OCI-LY3 (cell line): ENCODE measurements at regions not wholly inside any gene's neighbourhood (a gene's known extent, or its start where the extent isn't known, plus 50 kb on each side); places are given as distances from the start of the nearest gene placed in this dataset.

ENCODE experiments used
- H2AFZ ChIP-seq: fragments of 200-600, 300-600 bp; shearing (Covaris generic); 2 replicates; pipeline ENCODE4 v1.6.0; 2014; ENCODE audit warnings: antibody characterized with exemption, low read depth, low read length
- H3K27ac ChIP-seq: fragments of 200-600, 300-600 bp; sonication (generic); 2 replicates; pipeline ENCODE4 v1.5.1; 2014; ENCODE audit warnings: mild to moderate bottlenecking, low read length, moderate library complexity, mixed read lengths
- H3K27me3 ChIP-seq: fragments of 200-600, 300-600 bp; sonication (generic); 2 replicates; pipeline ENCODE4 v1.6.1; 2014; ENCODE audit warnings: low read depth, low read length, mixed read lengths
- H3K36me3 ChIP-seq: fragments of 200-600, 300-600 bp; sonication (generic); replicated peaks from 2 replicates; pipeline ENCODE3; 2014; ENCODE audit warnings: low read depth, low read length, mixed read lengths
- H3K4me1 ChIP-seq: fragments of 300-600, 200-600 bp; sonication (generic); 2 replicates; pipeline ENCODE4 v1.6.1; 2014; ENCODE audit warnings: low read length, mixed read lengths
- H3K4me2 ChIP-seq: fragments of 200-600, 300-600 bp; sonication (generic); 2 replicates; pipeline ENCODE4 v1.6.1; 2014; ENCODE audit warnings: low read length, mixed read lengths
- H3K4me3 ChIP-seq: fragments of 300-600, 200-600 bp; sonication (generic); 2 replicates; pipeline ENCODE4 v1.5.1; 2014; ENCODE audit warnings: antibody characterized with exemption, mild to moderate bottlenecking, low read length, moderate library complexity
- H3K79me2 ChIP-seq: fragments of 300-600, 200-600 bp; shearing (Covaris generic); 2 replicates; pipeline ENCODE4 v1.6.1; 2014; ENCODE audit warnings: mild to moderate bottlenecking, low read length, mixed read lengths
- H3K9ac ChIP-seq: fragments of 300-600, 200-600 bp; shearing (Covaris generic); 2 replicates; pipeline ENCODE4 v1.6.0; 2014; ENCODE audit warnings: mild to moderate bottlenecking, low read length, moderate library complexity
- H3K9me3 ChIP-seq: fragments of 200-600, 300-600 bp; shearing (Covaris generic); 2 replicates; pipeline ENCODE4 v1.6.1; 2014; ENCODE audit warnings: low read length, mixed read lengths; ENCODE audit not compliant: insufficient read depth
- H4K20me1 ChIP-seq: fragments of 200-600, 300-600 bp; sonication (generic); 2 replicates; pipeline ENCODE4 v1.6.1; 2016; ENCODE audit warnings: low read length, mixed read lengths; ENCODE audit not compliant: insufficient read depth
- EZH2phosphoT487 ChIP-seq: fragments of 200-600 bp; shearing (Covaris generic); IDR thresholded peaks from 2 replicates; pipeline ENCODE4 v1.6.1; 2018; ENCODE audit warnings: antibody characterized with exemption, mixed run types, low read depth
- TF ChIP-seq, protein P1 (sequence below): fragments of 200-600, 300-600 bp; sonication (generic); IDR thresholded peaks from 2 replicates; pipeline ENCODE4 v1.5.1; 2014; ENCODE audit warnings: antibody characterized with exemption, low read length, low read depth

DNA sequence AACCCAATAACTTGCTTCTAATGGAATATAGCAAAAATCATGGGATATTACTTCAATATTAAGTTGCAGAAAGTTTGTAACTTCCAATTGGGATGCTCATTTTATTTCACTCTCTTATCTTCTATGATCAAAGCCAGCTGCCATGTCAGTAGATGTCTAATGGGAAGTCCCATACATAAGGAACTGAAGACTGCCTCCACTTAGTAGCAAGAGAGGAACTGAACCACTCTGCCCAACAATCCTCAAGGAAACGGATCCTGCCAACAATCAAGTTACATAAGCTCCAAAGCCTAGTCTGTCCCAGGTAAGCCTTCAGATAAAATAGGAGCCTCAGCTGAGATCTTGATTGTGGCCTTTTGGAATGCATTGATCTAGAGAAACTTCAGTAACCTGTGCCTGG, 431.5 kb upstream of the PCDH15 start:
- Histone ChIP-seq H3K4me3 (peak overlapping the region; percentile 77), H3K9ac (peak overlapping the region; percentile 40; the same call in 1 of the 2 replicates), H3K36me3 (no peaks in the 10 kb centered on the region), H3K27ac (no peak overlapping the region), H2AFZ (peak overlapping the region; percentile 98), H3K79me2 (no peaks in the 10 kb centered on the region), H3K9me3 (no peaks in the 10 kb centered on the region), H3K4me1 (peaks cover 12% of the 10 kb centered on the region), H4K20me1 (no peaks in the 10 kb centered on the region), H3K4me2 (peak overlapping the region; percentile 85), H3K27me3 (no peaks in the 10 kb centered on the region)
- TF ChIP-seq, protein P1, sequence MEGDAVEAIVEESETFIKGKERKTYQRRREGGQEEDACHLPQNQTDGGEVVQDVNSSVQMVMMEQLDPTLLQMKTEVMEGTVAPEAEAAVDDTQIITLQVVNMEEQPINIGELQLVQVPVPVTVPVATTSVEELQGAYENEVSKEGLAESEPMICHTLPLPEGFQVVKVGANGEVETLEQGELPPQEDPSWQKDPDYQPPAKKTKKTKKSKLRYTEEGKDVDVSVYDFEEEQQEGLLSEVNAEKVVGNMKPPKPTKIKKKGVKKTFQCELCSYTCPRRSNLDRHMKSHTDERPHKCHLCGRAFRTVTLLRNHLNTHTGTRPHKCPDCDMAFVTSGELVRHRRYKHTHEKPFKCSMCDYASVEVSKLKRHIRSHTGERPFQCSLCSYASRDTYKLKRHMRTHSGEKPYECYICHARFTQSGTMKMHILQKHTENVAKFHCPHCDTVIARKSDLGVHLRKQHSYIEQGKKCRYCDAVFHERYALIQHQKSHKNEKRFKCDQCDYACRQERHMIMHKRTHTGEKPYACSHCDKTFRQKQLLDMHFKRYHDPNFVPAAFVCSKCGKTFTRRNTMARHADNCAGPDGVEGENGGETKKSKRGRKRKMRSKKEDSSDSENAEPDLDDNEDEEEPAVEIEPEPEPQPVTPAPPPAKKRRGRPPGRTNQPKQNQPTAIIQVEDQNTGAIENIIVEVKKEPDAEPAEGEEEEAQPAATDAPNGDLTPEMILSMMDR = no peak
- TF ChIP-seq EZH2phosphoT487 = no peak

DNA sequence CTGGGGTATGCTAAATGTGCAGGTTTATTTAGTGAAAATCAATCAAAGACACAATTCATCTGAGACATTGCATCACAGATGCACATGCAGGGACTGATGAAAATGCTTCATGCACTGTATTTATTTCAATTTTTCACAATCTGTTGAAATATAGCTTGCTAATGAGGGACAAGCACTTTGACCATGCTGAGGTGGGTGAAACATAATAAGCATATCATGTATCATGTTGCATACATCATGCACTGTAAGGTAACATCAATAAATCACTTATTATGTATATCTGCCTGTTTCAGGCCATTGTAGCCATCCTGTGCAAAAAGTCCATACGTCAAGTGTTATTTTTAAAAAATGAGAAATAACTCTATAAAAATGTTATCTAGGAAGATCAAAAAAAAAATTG, 426.9 kb upstream of the PCDH15 start:
- Histone ChIP-seq H3K27ac (no peak overlapping the region), H3K9ac (no peak overlapping the region), H3K9me3 (no peaks in the 10 kb centered on the region), H3K4me2 (no peak overlapping the region), H3K36me3 (no peaks in the 10 kb centered on the region), H2AFZ (no peak overlapping the region), H3K27me3 (no peaks in the 10 kb centered on the region), H4K20me1 (no peaks in the 10 kb centered on the region), H3K4me3 (no peak overlapping the region), H3K4me1 (peaks cover 5% of the 10 kb centered on the region; the same call in 1 of the 2 replicates), H3K79me2 (no peaks in the 10 kb centered on the region)
- TF ChIP-seq, protein P1 = no peak
- no peak for TF ChIP-seq EZH2phosphoT487

DNA sequence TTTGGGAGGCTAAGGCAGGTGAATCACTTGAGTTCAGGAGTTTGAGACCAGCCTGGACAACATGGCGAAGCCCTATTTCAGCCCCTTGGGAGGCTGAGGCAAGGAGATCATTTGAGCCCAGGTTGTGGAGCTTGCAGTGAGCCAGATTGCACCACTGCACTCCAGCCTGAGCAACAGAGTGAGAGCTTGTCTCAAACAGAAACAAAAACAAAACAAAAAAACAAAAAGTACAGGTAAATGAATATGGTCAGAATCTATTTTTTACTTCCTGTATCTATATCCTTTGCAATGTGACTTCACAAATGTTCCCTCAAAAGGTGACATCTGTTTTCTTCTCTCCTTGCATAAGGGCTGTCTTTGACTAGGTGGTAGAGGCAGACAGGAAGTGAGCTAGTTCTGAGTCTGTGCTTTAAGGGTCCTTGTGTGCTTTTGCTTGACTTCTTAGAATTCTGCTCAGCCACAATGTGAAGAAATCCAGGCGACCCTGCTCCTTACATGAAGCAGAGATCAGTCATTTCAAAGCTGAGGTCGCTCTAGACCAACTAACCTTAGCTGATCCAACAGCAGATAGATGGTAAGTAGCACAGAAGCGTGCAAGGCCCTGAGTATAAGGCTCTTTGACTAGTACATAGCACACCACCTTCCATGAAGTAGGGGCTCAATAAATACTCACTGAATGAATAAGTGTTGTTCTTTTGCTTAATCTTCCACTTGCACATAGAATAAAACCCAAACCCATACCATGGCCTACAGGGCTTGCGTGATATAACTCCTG, 423.2 kb upstream of the PCDH15 start:
- H3K4me2 ChIP-seq = no peak overlapping the region
- no peaks in the 10 kb centered on the region for H3K36me3 ChIP-seq
- H3K4me3 ChIP-seq = no peak overlapping the region
- no peak overlapping the region for H3K27ac ChIP-seq
- no peak for TF ChIP-seq EZH2phosphoT487
- TF ChIP-seq, protein P1 = no peak
- no peaks in the 10 kb centered on the region for H3K27me3 ChIP-seq
- no peaks in the 10 kb centered on the region for H4K20me1 ChIP-seq
- H3K79me2 ChIP-seq = no peaks in the 10 kb centered on the region
- H3K9ac ChIP-seq = no peak overlapping the region
- no peaks in the 10 kb centered on the region for H3K4me1 ChIP-seq
- peak overlapping the region; percentile 85 for H2AFZ ChIP-seq
- H3K9me3 ChIP-seq = no peaks in the 10 kb centered on the region

DNA sequence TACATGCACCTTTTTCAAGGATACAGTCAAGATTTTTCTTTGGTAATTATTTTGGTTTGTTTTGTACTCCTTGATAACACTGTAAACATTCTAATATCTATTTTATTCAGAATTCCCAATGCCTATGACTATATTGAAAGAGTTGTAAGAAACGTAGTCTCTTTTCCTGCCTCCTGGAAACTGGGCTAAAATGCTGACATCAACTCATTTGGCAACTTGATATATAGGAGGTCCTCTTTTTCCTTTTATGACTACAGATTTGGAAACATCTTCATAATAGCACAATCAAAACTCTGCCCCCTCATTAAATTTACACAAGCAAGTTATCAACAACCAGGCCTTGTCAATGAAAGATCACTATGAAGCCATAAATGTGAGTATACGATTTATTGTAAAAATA, 422.3 kb upstream of the PCDH15 start:
- Histone ChIP-seq H3K36me3 (no peaks in the 10 kb centered on the region), H3K4me1 (no peaks in the 10 kb centered on the region), H3K9ac (no peak overlapping the region), H3K9me3 (no peaks in the 10 kb centered on the region), H3K4me2 (no peak overlapping the region), H4K20me1 (no peaks in the 10 kb centered on the region), H3K79me2 (no peaks in the 10 kb centered on the region), H3K27ac (no peak overlapping the region), H2AFZ (no peak overlapping the region), H3K27me3 (no peaks in the 10 kb centered on the region), H3K4me3 (no peak overlapping the region)
- TF ChIP-seq, protein P1 = no peak
- no peak for TF ChIP-seq EZH2phosphoT487
